D721Med (cell line): ENCODE measurements at regions not wholly inside any gene's neighbourhood (a gene's known extent, or its start where the extent isn't known, plus 50 kb on each side); places are given as distances from the start of the nearest gene placed in this dataset.
"Not testable (repeated sequence)": the region's sequence is repeated elsewhere in the genome, so short reads cannot be mapped to it uniquely, and the experiment has no call there.

ENCODE experiments used
- DNase-seq: peaks from one replicate; pipeline ENCODE4 v3.0.0; 2011; ENCODE audit warnings: low spot score; ENCODE audit not compliant: insufficient read length
- FAIRE-seq: peaks from 2 replicates; lab custom pipeline; 2011; peaks lifted over from hg19 to GRCh38; lab: Jason Lieb, UNC
- TF ChIP-seq, protein P1 (sequence below): IDR thresholded peaks from 2 replicates; pipeline ENCODE4 v1.5.1; 2012; ENCODE audit warnings: mild to moderate bottlenecking, control low read depth; ENCODE audit not compliant: insufficient read depth; ENCODE audit errors: missing control alignments

DNA sequence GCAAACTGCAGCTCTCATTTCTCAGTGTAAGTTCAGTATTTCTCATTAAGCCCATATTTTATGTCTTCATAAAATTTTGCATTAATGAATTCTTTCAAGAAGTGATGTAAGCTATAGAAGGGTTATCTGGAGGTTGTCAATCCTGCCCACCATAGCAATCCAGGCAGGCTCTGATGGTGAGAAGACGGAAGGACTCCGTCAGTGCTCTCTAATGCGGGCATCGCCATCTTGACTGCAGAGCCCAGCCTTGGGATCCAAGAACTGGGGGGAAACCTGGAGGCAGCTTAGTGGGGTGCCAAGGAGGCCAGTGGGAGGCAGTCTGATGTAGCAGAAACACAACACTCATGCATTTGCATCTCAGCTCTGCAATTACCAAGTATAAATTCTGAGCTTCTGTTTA, 707.4 kb upstream of the NRP1 start:
- no peak for DNase-seq
- no peak for FAIRE-seq
- TF ChIP-seq, protein P1, sequence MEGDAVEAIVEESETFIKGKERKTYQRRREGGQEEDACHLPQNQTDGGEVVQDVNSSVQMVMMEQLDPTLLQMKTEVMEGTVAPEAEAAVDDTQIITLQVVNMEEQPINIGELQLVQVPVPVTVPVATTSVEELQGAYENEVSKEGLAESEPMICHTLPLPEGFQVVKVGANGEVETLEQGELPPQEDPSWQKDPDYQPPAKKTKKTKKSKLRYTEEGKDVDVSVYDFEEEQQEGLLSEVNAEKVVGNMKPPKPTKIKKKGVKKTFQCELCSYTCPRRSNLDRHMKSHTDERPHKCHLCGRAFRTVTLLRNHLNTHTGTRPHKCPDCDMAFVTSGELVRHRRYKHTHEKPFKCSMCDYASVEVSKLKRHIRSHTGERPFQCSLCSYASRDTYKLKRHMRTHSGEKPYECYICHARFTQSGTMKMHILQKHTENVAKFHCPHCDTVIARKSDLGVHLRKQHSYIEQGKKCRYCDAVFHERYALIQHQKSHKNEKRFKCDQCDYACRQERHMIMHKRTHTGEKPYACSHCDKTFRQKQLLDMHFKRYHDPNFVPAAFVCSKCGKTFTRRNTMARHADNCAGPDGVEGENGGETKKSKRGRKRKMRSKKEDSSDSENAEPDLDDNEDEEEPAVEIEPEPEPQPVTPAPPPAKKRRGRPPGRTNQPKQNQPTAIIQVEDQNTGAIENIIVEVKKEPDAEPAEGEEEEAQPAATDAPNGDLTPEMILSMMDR: no peak

DNA sequence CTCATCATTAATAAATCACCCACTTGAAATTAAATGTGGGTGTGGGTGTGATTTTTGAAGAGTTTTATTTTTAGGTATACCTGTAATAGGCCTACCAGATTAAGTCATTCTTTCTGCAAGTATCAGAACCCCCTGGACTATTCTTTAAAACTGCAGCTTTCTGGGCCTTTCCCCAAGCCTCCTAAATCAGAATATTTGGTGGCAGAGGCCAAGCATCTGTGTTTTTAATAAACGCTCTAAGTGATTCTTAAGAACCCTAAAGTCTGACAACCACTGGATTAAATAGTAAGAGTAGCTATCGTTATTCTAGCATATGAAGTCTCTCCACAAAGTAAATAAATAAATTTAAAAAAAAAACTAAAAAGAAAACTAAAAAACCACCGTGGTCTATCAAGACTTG, 703.0 kb upstream of the NRP1 start:
- no peak for FAIRE-seq
- DNase-seq: no peak
- TF ChIP-seq, protein P1: no peak

DNA sequence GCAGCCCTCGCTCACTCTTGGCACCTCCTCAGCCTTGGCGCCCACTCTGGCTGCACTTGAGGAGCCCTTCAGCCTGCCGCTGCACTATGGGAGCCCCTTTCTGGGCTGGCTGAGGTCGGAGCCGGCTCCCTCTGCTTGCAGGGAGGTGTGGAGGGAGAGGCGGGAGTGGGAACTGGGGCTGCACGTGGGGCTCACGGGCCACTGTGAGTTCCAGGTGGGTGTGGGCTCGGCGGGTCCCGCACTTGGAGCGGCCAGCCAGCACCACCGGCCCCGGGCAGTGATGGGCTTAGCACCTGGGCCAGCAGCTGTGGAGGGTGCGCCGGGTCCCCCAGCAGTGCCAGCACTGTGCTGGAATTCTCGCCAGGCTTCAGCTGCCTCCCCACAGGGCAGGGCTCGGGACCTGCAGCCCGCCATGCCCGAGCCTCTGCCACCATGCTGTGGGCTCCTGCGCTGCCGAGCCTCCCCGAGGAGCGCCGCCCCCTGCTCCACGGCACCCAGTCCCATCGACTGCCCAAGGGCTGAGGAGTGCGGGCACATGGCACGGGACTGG, 700.8 kb upstream of the NRP1 start:
- DNase-seq, FAIRE-seq: not testable (repeated sequence)

DNA sequence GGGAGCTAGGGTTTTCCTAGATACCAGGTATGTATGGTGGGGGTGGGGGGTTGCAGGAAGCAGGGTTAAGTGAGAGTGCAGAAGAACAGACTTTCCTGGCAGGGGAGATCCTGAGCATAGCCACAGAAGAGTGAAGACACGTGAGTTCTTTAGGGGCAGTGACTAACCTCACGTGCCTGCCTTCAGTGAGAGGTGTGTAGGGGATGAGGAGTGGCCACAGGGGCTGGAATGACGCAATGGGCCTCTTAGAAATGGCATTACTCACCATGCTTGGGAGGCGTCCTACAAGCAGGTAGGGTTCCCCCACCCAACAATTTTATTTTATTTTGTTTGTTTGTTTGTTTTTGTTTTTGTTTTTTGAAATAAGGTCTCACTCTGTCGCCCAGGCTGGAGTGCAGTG, 698.6 kb upstream of the NRP1 start:
- no peak for DNase-seq
- no peak for FAIRE-seq
- TF ChIP-seq, protein P1: no peak

DNA sequence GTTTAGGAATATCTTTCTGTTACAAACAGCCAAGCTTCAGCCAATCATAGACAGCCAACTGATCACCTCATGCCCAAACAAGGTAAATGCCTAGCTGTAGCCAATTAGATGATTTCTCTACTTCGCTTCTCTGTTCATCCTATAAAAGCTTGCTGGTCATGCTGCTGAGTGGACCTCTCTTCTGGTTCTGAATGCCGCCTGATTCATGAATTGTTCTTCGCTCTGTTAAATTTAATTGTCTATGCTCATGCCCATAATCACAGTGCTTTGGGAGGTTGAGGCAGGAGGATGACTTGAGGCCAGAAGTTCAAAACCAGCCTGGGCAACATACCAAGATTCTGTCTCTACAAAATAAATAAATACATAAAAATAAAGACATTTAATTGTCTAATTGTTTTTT, 698.1 kb upstream of the NRP1 start:
- TF ChIP-seq, protein P1: no peak
- DNase-seq (no peak), FAIRE-seq (no peak)

DNA sequence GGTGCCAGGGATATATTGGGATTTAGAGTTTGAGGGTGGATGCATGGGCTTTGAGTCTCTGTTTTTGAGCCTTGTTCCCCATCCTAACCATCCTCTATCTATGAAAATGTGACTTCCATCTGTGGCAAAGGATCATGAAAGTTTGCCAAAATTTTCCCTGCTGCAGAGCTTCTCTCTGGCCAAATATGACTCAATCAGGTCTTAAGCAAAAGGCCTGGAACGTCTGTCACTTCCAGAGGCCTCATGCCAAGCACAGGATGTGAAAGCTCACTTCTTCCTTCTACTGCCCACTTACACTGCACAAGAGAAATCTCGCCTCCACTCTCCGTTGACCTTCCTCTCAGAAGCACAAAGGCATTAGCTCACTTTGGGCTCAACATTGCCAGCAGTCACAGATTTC, 696.9 kb upstream of the NRP1 start:
- FAIRE-seq: no peak
- TF ChIP-seq, protein P1: no peak
- no peak for DNase-seq

DNA sequence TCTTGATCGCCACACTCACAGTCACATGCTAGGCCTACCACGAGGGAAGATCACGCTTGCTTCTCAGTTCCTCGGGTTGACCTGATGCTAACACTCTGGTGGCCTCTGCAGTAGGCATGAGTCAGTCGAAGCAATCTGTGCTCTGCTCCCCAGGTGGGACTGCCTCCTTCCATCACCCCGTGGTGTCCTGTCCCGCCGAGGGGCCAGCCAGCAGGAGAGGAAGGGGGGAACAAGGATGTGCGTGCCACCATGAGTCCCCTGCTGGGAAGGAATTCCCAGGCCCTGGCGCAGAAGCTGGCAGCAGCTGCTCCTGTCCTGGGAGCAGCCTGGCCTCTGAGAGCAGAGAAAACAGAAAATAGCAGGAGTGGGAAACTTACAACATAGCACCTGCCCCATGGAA, 695.0 kb upstream of the NRP1 start:
- TF ChIP-seq, protein P1: no peak
- no peak for DNase-seq
- no peak for FAIRE-seq

DNA sequence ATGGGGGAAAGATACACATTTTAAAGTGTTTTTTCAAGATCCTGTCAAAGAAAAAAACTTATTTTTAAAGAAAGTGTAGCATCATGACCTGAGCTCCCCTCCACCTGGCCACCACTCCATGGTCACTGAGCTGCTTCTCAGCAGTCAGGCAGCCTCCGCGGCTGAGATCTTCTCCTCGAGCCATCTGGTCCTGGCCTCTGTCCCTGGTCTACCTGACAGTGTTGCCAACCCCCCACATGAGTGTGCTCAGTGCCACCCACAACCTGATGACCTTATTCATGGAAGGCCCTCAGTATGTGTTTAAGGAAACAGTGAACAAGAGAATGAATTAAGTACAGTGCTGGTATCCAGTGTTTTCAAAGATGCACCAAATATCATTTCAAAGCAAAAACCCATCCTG, 694.5 kb upstream of the NRP1 start:
- no peak for DNase-seq
- FAIRE-seq: no peak

More for the DNA sequence above, 694.5 kb upstream of the NRP1 start:
- TF ChIP-seq, protein P1: no peak
